SK-N-SH treated with all-trans-retinoic acid at 6 μM for 48 hours (cell line): ENCODE measurements at regions not wholly inside any gene's neighbourhood (a gene's known extent, or its start where the extent isn't known, plus 50 kb on each side); places are given as distances from the start of the nearest gene placed in this dataset.

Source experiments
- ATAC-seq: fragments of 200-7000 bp; cut with Tn5 transposase; 3 replicates; pipeline ENCODE4 v1.9.1; 2020; ENCODE audit warnings: mild to moderate bottlenecking, moderate library complexity
- ARNTL ChIP-seq: fragments of 450-650 bp; formaldehyde crosslinking; IDR thresholded peaks from 2 replicates; pipeline ENCODE4 v1.5.0; 2020; ENCODE audit warnings: low read depth, mild to moderate bottlenecking, moderate library complexity, borderline replicate concordance
- BACH2 ChIP-seq: fragments of 250-450 bp; sonication (Bioruptor Pico); IDR thresholded peaks from 2 replicates; pipeline ENCODE4 v1.9.0; 2021; ENCODE audit warnings: mild to moderate bottlenecking, borderline replicate concordance
- CREB5 ChIP-seq: fragments of 250-450 bp; sonication (Bioruptor Pico); IDR thresholded peaks from 2 replicates; pipeline ENCODE4 v1.5.1; 2020; ENCODE audit warnings: low read depth, mild to moderate bottlenecking, moderate library complexity
- CSDC2 ChIP-seq: fragments of 250-450 bp; sonication (Bioruptor Pico); IDR thresholded peaks from 2 replicates; pipeline ENCODE4 v1.5.0; 2020; ENCODE audit warnings: mild to moderate bottlenecking, moderate library complexity
- CSRNP3 ChIP-seq: fragments of 250-450 bp; sonication (Bioruptor Pico); IDR thresholded peaks from 2 replicates; pipeline ENCODE4 v1.5.1; 2021; ENCODE audit warnings: mild to moderate bottlenecking, moderate library complexity
- ESRRG ChIP-seq: fragments of 250-450 bp; sonication (Bioruptor Pico); IDR thresholded peaks from 2 replicates; pipeline ENCODE4 v1.6.1; 2021; ENCODE audit warnings: mild to moderate bottlenecking
- GLIS3 ChIP-seq: fragments of 250-450 bp; sonication (Bioruptor Pico); IDR thresholded peaks from 2 replicates; pipeline ENCODE4 v1.5.0; 2020; ENCODE audit warnings: mild to moderate bottlenecking, moderate library complexity
- ISL1 ChIP-seq: fragments of 250-450 bp; sonication (Bioruptor Pico); IDR thresholded peaks from 2 replicates; pipeline ENCODE4 v2.1.2; 2022; ENCODE audit warnings: mild to moderate bottlenecking, moderate library complexity
- OSR1 ChIP-seq: fragments of 250-450 bp; sonication (Bioruptor Pico); IDR thresholded peaks from 2 replicates; pipeline ENCODE4 v1.8.0; 2022; ENCODE audit warnings: moderate library complexity, mild to moderate bottlenecking, inconsistent platforms
- PATZ1 ChIP-seq: fragments of 250-450 bp; sonication (Bioruptor Pico); IDR thresholded peaks from 2 replicates; pipeline ENCODE4 v1.8.0; 2020; ENCODE audit warnings: mild to moderate bottlenecking, moderate library complexity, borderline replicate concordance
- POU6F1 ChIP-seq: fragments of 250-450 bp; sonication (Bioruptor Pico); IDR thresholded peaks from 2 replicates; pipeline ENCODE4 v1.8.0; 2021; ENCODE audit warnings: low read depth, mild to moderate bottlenecking, moderate library complexity, borderline replicate concordance
- PPARA ChIP-seq: fragments of 250-450 bp; sonication (Bioruptor Pico); IDR thresholded peaks from 2 replicates; pipeline ENCODE4 v1.5.0; 2020; ENCODE audit warnings: mild to moderate bottlenecking, borderline replicate concordance
- RARB ChIP-seq: fragments of 250-450 bp; sonication (Bioruptor Pico); IDR thresholded peaks from 2 replicates; pipeline ENCODE4 v1.8.0; 2021; ENCODE audit warnings: mild to moderate bottlenecking, moderate library complexity
- TCF4 ChIP-seq: fragments of 250-450 bp; sonication (Bioruptor Pico); IDR thresholded peaks from 2 replicates; pipeline ENCODE4 v1.8.0; 2021; ENCODE audit warnings: mild to moderate bottlenecking, moderate library complexity, borderline replicate concordance
- TOX ChIP-seq: fragments of 250-450 bp; sonication (Bioruptor Pico); IDR thresholded peaks from 2 replicates; pipeline ENCODE4 v1.8.0; 2021; ENCODE audit warnings: mild to moderate bottlenecking, moderate library complexity, borderline replicate concordance
- TSHZ2 ChIP-seq: fragments of 250-450 bp; sonication (Bioruptor Pico); IDR thresholded peaks from 2 replicates; pipeline ENCODE4 v1.5.0; 2020; ENCODE audit warnings: mild to moderate bottlenecking, moderate library complexity
- ZC3H10 ChIP-seq: fragments of 250-450 bp; sonication (Bioruptor Pico); IDR thresholded peaks from 2 replicates; pipeline ENCODE4 v1.5.1; 2021; ENCODE audit warnings: mild to moderate bottlenecking, moderate library complexity
- ZNF565 ChIP-seq: fragments of 450-650 bp; formaldehyde crosslinking; conservative IDR thresholded peaks from 2 replicates; pipeline ENCODE4 v1.5.0; 2020; ENCODE audit warnings: low read depth, mild to moderate bottlenecking, moderate library complexity
- ZNF70 ChIP-seq: fragments of 450-650 bp; formaldehyde crosslinking; IDR thresholded peaks from 2 replicates; pipeline ENCODE4 v1.5.0; 2020; ENCODE audit warnings: mild to moderate bottlenecking, moderate library complexity
- ZNF8 ChIP-seq: fragments of 450-650 bp; formaldehyde crosslinking; IDR thresholded peaks from 2 replicates; pipeline ENCODE4 v1.5.0; 2020; ENCODE audit warnings: mild to moderate bottlenecking, moderate library complexity

GRCh38 chr4:106512706-106513105 lies 144.1 kb upstream of the GIMD1 start:
- no peak for ATAC-seq

GRCh38 chr4:106507440-106507839 lies 138.9 kb upstream of the GIMD1 start:
- TF ChIP-seq POU6F1 (no peak), TOX (CRISPR knock-in tag) (no peak), TCF4 (CRISPR knock-in tag) (no peak), BACH2 (CRISPR knock-in tag) (no peak), ZC3H10 (no peak), ZNF8 (no peak), RARB (no peak)
- TF ChIP-seq, all 23 proteins: peak for 0
- no peak for ATAC-seq

More at GRCh38 chr4:106512706-106513105, 144.1 kb upstream of the GIMD1 start:
- TF ChIP-seq ISL1 (CRISPR knock-in tag) (no peak), PPARA (no peak), ZNF8 (no peak), TCF4 (CRISPR knock-in tag) (no peak), ZNF70 (CRISPR knock-in tag) (no peak), BACH2 (CRISPR knock-in tag) (no peak), TOX (CRISPR knock-in tag) (no peak), ZNF565 (CRISPR knock-in tag) (no peak), ARNTL (CRISPR knock-in tag) (no peak), RARB (no peak), CREB5 (CRISPR knock-in tag) (no peak)
- TF ChIP-seq, all 23 proteins: peak for 0

- TF ChIP-seq POU6F1, result no peak
- TF ChIP-seq BACH2 (CRISPR knock-in tag), result no peak
- no peak for TF ChIP-seq GLIS3 (CRISPR knock-in tag)
- TF ChIP-seq ZNF565 (CRISPR knock-in tag), result no peak
- no peak for TF ChIP-seq PATZ1
- no peak for TF ChIP-seq CSDC2 (CRISPR knock-in tag)
- no peak for TF ChIP-seq CSRNP3 (CRISPR knock-in tag)
- no peak for TF ChIP-seq ZNF70 (CRISPR knock-in tag)
- TF ChIP-seq RARB, result no peak
- TF ChIP-seq TSHZ2 (CRISPR knock-in tag), result no peak
- no peak for TF ChIP-seq TCF4 (CRISPR knock-in tag)
- no peak for TF ChIP-seq OSR1 (CRISPR knock-in tag)
- no peak for TF ChIP-seq ESRRG (CRISPR knock-in tag)
- no peak for TF ChIP-seq PPARA
- no peak for ATAC-seq
Measured at GRCh38 chr4:106503116-106504050, 134.8 kb upstream of the GIMD1 start.
